Stimulated activated CD8-positive, alpha-beta memory T cell treated with anti-CD3 and anti-CD28 coated beads, Interleukin-7, amount 100 ng/mL, for 4 hours (primary cell): ENCODE measurements at regions not wholly inside any gene's neighbourhood (a gene's known extent, or its start where the extent isn't known, plus 50 kb on each side); places are given as distances from the start of the nearest gene placed in this dataset.
"Not testable (repeated sequence)": the region's sequence is repeated elsewhere in the genome, so short reads cannot be mapped to it uniquely, and the experiment has no call there.

Experiments used
- DNase-seq, 2 donors: peaks; one replicate each; pipeline ENCODE4 v3.0.0-alpha.2; 2020; ENCODE audit warnings: low read depth in 2 of 2

DNA sequence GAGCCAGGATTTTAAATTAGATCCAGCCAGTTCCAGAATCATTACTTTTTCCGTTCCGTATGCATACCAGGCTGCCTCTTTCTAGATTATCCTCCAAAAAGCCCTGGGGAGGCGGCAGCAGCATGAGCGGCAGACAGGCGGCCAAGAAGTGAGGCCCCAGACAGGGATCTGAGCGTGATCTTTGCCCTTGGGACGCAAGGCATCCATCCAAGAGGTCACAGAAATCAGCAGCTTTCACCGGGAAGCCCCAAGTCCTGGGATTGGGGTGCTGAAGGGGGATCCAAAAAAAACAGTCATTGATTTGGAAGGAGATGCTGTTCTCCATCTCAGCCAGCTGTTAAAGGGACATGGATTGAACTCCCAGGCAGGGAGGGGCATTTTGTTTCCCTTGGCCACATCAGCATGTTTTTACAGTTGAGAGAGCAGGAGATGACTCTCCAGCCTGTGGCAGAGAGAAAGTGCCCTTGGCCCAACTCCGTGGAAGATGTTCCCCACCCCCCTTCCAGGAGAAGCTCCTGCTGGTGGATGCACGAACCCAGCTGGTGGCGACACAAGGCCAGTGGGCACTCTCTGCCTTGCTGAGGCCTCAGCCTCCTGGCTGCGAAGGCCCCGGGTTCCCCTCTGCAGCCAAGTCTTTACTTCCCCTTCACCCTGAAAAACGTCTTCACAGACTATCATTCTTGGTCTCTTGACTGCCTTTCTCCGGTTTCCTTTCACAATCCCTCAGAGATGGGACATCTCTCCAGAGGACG, 265.6 kb downstream of the ANAPC1 start:
- DNase-seq = no peak

DNA sequence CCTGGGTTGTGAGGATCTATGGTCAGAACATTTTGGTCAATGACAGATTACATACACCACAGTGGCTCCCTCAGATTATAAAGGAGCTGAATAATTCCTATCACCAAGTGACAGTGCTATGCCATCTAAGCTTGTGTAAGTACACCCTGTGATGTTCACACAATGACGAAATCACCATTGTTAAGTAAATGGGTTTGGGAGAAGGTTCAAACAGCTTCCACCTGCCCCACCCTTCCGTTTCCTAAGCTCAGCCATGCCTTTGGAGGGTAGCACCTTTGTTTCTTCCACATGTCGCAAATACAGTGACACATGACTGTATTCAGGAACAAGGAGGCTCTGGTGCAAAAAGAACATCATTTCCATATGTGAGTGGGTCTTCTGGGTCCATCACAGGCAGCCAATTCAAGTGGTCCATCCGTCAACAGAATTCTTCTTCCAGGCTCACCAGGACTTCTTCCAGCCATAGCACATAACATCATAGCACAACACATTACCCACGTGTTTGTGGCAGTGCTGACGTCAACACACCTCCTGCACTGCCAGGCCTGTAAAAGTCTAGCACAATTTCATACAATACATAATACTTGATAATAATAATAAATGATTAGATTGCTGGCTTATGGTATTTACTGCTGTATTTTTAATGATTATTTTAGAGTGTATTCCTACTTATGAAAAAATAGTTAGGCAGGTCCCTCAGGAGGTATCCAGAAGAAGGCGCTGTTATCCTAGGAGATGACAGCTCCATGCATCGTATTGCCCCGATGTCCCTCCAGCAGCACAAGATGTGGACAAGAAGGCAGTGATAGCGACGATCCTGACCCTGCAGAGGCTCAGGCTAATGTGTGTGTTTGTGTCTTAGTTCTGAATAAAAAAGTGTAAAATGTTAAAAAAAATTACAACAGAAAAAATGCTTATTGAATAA, 264.8 kb downstream of the ANAPC1 start:
- no peak for DNase-seq

DNA sequence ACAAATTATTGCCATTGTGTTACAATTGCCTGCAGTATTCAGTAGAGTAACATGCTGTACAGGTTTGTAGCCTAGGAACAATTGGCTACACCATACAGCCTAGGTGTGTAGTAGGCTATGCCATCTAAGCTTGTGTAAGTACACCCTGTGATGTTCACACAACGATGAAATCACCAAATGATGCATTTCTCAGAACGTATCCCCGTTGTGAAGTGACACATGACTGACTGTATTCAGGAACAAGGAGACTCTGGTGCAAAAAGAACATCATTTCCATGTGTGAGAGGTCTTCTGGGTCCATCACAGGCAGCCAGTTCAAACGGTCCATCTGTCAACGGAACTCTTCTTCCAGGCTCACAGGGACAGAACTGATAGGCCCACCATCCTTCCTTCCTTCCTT, 263.7 kb downstream of the ANAPC1 start:
- no peak for DNase-seq

DNA sequence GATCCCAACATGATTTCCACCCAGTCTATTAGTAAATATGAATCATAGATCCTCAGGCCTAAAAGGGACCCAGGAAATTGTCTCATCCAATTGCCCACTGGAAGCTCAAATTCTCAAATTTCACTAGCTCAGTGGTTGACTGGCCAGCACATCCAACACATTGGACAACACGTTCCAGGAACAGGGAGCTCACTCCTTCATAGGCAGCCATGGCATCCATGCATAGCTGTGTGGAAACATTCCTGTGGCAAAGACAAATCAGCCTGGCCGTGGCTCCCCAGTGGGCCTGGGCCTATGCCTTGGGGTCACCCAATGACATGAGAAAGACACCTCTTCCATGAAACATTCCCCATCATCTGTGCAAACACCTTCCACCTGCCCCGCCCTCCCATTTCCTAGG, 261.1 kb downstream of the ANAPC1 start:
- no peak for DNase-seq

DNA sequence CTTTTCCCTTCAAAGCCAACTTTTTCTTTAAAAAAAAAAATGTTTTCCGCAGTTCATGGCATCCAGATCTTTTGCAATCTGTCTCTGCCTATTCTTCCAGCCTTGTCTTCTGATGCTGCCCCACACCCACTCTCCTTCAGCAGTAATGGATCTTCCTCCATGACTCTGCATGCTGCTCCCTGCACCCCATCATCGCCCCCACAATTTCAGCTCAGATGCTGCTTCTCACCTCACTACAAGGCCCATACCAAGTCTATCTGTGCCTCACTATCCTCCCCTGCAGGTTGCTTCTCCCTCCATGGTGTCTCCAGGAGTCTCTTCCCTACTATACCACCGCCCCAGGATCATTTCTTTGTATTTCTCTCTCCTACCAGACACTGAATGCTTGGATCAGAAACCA, 260.6 kb downstream of the ANAPC1 start:
- no peak for DNase-seq

DNA sequence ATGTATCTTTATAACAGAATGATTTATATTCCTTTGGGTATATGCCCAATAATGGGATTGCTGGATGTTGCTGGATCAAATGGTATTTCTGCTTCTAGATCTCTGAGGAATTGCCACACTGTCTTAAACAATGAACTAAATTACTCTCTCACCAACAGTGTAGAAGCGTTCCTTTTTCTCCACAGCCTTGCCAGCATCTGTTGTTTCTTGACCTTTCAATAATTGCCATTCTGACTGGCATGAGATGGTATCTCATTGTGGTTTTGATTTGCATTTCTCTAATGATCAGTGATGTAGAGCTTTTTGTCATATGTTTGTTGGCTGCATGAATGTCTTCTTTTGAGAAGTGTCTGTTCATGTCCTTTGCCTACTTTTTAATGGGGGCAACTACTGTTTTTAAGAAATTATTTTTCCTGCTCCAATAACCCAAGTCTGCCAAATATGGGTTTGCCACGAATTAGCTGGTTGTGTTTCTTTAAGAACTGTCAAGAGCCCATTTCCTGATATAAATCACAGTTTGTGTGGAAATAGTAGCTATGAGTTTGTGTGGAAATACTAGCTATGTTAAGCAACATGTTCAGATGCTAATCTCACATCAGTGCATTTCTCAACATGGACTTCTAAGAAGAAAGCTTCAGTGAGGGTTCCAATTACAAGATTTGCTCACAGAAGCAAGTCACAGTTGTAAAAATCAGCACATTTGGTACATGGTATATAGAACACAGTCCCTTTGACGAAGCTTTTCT, 259.4 kb downstream of the ANAPC1 start:
- DNase-seq = no peak

DNA sequence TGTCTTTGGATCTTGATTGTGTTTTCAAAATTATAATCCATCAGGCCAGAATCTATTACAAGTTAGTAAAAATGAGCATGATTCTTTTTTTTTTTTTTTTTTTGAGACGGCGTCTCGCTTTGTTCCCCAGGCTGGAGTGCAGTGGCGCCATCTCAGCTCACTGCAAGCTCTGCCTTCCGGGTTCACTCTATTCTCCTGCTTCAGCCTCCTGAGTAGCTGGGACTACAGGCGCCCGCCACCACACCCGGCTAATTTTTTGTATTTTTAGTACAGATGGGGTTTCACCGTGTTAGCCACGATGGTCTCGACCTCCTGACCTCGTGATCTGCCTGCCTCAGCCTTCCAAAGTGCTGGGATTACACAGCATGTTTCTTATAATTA, 258.8 kb downstream of the ANAPC1 start:
- DNase-seq = not testable (repeated sequence)

DNA sequence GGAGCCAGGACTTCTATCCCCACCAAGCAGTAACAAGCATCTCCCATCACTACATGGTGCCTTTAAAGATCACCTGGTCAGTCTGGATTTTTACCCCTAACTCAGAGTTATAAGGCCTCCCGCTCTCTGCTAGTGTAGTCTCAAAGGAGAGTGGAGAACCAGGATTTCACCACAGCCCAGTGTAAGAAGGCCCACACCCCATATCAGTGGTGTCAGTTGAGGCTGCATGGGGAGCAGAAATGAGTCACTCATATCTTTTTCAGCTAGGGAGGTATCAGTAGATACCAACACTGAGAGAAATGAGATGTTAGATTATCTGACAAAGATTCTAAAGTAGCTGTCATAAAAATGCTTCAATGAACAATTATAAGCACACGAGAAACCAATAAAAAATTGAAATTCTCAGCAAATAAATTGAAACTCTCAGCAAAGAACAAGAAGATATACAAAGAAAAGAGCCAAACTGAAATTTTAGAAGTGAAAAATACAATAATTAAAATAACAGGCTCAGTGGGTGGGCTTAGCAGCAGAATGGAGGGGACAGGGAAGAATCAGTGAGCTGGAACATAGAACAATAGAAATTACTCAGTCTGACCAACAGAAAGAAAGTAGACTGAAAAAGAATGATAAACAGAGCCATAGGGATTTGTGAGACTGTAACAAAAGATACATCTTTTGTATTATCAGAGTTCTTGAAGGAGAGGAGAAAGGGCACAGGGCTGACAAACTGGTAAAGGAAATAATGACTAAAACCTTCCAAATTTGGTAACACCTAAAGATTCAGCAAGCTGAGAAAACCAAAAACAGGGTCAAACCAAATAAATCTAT, 257.7 kb downstream of the ANAPC1 start:
- DNase-seq = no peak

DNA sequence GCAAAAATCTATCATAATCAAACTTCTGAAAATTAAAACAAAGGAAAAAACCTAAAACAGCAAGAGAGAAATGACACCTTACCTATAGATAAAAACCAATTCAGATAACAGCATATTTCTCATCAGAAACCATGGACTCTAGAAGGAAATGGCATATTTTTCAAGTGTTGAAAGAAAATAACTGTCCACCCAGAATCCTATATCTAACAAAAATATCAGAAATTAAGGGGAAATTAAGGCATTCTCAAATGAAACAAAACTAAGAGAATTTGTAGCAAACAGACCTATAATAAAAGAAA, 257.2 kb downstream of the ANAPC1 start:
- DNase-seq = no peak

DNA sequence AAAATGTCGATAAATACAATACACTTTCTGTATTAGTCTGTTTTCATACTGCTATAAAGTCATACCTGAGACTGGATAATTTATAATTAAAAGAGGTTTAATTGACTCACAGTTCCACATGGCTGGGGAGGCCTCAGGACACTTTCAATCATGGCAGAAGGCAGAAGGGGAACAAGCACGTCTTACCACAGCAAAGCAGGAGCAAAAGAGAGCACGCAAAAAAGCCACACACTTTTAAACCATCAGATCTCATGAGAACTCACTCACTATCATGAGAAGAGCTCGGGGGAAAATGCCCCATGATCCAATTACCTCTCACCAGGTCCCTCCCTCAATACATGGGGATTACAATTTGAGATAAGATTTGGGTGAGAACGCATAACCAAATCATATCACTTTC, 256.7 kb downstream of the ANAPC1 start:
- no peak for DNase-seq

DNA sequence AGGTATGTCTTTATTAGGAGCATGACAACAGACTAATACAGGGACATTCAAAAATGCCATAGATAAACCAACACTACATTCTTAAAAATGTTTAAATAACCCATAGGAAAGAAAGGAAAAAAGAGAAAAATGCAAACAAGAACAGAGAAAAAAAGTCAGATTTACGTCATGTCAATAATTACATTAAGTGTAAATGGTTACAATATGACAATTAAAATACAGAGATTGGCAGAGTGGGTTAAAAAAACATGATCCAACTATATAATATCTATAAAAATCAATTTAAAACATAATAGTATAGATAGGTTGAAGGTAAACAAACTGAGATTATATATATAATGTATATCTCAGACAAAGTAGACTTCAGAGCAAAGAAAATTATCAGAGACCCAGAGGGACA, 255.8 kb downstream of the ANAPC1 start:
- no peak for DNase-seq

DNA sequence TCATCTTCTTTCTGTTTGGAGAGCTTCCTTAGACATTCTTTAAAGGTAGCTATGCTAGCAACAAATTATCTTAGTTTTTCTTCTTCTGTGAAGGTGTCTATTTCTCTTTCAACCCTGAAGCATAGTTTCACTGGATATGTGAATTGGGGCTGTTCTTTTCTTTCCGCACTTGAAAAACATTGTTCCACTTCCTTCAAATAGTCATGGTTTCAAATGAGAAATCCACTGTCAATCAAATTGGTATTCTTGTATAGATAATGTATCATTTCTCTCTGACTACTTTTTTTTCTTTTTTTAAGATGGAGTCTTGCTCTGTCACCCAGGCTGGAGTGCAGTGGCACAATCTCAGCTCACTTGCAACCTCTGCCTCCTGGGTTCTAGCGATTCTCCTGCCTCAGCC, 254.0 kb downstream of the ANAPC1 start:
- no peak for DNase-seq

DNA sequence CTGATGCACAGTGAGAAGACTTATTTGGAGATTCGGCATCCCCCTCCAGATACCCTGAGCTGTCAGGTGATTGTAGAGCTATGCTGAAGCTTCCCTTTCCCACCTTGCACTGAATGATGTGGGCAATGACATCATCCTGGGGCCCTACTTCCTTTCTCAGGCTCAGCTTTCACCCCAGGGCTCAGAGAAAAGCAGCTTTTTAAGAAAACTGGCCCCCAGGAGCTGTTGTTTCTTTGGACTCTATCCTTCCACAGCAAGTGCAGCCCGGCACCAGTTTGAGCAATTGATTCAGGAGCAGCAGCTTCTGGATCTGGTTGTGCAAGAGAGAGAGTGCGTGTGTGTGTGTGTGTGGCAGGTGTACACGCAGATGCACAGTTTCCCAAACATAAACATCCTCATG, 251.3 kb downstream of the ANAPC1 start:
- DNase-seq = no peak

DNA sequence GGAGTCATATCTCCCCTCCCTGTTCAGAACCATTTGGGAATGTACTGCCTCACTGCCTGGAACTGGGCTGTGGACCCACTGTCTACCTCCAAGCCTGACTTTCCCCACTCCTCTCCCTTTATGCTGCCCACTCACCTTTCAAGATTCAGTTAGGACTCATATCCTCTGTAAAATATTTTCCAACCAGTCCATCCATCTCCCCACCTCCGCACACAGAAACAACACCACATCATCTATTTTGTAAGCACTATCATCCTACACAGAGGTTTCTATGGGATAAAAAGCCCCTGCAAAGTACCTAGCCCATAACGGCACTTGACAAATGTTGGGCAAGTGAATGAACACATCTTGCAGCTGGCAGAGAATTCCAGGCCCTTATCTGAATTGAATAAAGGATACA, 250.8 kb downstream of the ANAPC1 start:
- no peak for DNase-seq

DNA sequence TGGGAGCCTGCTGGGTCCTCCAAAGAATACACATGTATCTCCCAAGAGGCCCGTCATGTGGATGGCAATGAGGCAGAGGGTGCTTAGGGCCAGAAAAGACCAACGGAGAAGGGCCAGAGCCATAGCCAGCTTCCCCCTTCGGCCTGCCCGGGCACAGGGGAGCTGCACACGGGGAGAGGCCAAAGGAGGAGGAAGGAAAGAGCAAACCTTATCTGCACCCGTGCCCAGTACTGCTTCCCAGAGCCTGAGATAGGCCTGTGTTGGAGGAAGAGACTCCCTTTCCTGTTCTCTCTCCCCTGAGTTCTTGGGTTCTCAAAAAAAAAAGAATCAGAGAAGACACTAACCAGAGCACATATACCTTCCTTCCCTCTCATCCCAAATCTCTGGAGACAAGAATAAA, 250.3 kb downstream of the ANAPC1 start:
- no peak for DNase-seq

DNA sequence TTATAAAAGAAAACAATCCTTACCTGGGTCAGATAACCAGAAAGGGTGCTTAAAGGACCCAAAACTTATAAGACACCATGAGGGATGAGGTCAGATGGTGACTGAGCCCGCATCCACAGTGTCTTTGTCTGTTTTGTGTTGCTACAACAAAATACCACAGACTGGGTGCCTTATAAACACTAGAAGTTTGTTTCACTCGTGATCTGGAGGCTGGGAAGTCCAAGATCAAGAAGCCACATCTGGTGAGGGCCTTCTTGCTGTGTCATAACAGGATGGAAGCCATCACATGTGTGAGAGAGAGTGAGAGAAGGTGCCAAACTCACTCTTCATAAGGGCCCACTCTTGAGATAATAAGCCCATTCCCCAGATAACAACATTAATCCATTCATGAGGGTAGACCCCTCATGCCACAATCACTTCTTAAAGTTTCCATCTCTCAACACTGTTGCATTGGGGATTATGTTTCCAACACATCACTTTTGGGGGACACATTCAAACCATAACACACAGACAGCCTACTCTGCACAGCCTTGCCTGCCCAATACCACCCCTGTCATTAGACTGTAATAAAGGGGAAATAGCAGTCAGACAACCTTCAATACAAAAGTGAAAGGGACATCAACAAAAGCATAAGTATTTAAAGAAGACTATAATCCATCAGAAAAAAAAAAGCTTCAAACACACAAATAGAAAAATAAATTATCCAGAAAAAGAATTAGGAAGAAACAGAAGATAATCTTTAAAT, 249.8 kb downstream of the ANAPC1 start:
- DNase-seq = no peak

DNA sequence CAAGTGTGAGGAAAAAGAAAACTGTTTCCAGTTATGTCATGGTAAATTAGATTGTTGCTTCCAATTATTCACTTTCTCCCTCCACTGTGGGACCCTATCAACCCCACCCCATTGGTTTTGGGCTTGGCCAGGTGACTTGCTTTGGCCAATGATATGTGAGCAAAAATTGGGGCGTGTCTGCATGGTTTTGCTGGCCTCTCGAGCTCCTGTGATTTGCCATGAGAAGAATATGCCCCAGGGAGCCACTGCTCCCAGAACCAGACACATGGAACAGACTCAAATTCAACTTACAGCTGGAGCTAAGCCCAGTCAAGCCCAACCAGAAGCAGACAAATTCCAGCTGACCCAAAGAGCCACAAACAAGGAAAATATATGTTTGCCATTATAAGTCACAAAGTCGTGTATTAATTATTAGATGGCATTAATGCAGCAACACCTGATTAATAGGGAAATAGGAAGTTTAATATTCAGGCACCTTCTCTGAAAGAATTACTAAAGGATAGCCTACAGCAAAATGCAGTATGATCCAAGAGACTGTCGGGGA, 248.9 kb downstream of the ANAPC1 start:
- DNase-seq = no peak

DNA sequence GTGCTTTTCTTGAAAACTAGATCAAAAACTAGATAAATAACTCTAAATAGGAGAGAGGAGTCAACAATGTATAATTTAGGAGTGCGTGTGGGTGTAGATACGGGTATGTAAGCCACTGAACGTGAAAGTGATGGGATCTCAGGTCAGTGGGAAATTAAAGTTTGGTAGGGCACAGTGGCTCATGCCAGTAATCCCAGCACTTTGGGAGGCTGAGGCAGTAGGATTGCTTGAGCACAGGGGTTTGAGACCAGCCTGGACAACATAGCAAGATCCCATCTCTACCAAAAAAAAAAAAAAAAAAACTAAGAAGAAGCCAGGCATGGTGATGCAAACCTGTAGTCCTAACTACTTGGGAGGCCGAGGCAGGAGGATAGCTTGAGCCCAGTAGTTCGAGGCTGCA, 247.1 kb downstream of the ANAPC1 start:
- DNase-seq = no peak

DNA sequence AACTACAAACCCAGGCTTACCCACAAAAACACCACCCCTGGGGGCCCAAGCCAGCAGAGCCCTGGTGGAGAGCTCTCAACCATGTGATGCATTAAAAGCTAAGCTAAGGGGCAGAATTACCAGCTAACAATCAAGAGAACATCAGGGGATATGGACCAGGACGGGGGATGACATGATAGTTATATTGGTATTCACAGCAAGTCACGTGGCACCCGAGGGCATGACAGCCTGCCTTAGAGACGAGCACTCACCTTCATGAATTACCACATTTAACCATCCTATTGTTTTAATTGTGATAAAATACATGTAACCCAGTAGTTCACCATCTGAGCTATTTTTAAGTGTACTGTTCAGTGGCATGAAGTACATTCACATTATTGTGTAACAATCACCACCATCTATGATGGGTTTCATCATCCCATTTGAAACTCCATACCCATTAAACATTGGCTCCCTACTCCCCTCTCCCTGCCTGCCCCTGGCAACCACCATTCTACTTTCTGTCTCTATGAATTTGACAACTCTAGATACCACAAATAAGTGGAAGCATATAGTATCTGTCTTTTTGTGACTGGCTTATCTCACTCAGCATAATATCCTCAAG, 245.6 kb downstream of the ANAPC1 start:
- DNase-seq = no peak

DNA sequence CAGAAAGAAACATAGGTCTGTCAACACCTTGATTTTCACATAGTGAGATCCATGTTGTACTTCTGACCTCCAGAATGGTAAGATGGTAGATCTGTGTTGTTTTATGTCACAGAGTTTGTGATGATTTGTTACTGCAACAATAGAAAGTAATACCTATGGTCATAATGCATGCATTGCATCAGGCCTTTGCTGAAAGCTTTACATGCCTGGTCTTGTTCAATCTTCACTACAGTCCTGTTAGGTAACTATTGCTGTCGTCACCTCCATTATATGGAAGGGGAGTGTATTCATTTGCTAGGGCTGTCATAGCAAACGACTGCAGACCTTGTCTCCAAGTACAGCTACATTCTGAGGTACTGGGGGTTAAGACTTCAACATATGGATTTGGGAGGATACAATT, 243.5 kb downstream of the ANAPC1 start:
- DNase-seq = no peak
